MM.1S (cell line): ENCODE measurements at regions not wholly inside any gene's neighbourhood (a gene's known extent, or its start where the extent isn't known, plus 50 kb on each side); places are given as distances from the start of the nearest gene placed in this dataset.

ENCODE experiments used
- EZH2 ChIP-seq: fragments of 300-600 bp; sonication (generic); optimal IDR thresholded peaks from 2 replicates; pipeline ENCODE3; 2017; ENCODE audit warnings: low read depth, mild to moderate bottlenecking, antibody characterized with exemption, low read length, mixed read lengths
- EZH2phosphoT487 ChIP-seq: fragments of 300-600 bp; sonication (generic); IDR thresholded peaks from 2 replicates; pipeline ENCODE4 v1.6.1; 2018; ENCODE audit warnings: antibody characterized with exemption, low read length
- TF ChIP-seq, protein P1 (sequence below): fragments of 300-600 bp; sonication (generic); IDR thresholded peaks from 2 replicates; pipeline ENCODE4 v1.5.1; 2016; ENCODE audit warnings: antibody characterized with exemption, low read length, mixed read lengths

GRCh38 chr6:105977934-105978504 lies 108.1 kb upstream of the PRDM1 start:
- no peak for TF ChIP-seq EZH2phosphoT487
- TF ChIP-seq, protein P1, sequence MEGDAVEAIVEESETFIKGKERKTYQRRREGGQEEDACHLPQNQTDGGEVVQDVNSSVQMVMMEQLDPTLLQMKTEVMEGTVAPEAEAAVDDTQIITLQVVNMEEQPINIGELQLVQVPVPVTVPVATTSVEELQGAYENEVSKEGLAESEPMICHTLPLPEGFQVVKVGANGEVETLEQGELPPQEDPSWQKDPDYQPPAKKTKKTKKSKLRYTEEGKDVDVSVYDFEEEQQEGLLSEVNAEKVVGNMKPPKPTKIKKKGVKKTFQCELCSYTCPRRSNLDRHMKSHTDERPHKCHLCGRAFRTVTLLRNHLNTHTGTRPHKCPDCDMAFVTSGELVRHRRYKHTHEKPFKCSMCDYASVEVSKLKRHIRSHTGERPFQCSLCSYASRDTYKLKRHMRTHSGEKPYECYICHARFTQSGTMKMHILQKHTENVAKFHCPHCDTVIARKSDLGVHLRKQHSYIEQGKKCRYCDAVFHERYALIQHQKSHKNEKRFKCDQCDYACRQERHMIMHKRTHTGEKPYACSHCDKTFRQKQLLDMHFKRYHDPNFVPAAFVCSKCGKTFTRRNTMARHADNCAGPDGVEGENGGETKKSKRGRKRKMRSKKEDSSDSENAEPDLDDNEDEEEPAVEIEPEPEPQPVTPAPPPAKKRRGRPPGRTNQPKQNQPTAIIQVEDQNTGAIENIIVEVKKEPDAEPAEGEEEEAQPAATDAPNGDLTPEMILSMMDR, result no peak
- no peak for TF ChIP-seq EZH2
